CD4-positive, alpha-beta T cell (primary cell): ENCODE measurements at regions not wholly inside any gene's neighbourhood (a gene's known extent, or its start where the extent isn't known, plus 50 kb on each side); places are given as distances from the start of the nearest gene placed in this dataset.

Experiments used
- ATAC-seq: fragments of 200-7000 bp; cut with Tn5 transposase; one replicate; pipeline ENCODE4 v1.10.0; 2022; ENCODE audit warnings: mild to moderate bottlenecking; ENCODE audit not compliant: poor library complexity
- CTCF ChIA-PET: fragments of 350-600 bp; sonication (Branson Sonifier 250); formaldehyde crosslinking; loops from one replicate; lab custom pipeline; 2021; ENCODE audit warnings: antibody characterized with exemption, inconsistent platforms; lab: Charles Lee
- POLR2A ChIA-PET: fragments of 350-600 bp; sonication (Branson Sonifier 250); formaldehyde crosslinking; loops from one replicate; lab custom pipeline; 2021; ENCODE audit warnings: antibody characterized with exemption, inconsistent platforms; lab: Charles Lee
- DNase-seq, 14 experiments: peaks; one replicate each; pipeline ENCODE4 v3.0.0-alpha.2; 2013 to 2020; ENCODE audit warnings: mixed read lengths in 2 of 14
- H3K27ac ChIP-seq, 2 donors: one replicate each; pipeline versions ENCODE4 v1.5.1 to v1.7.0; 2013; ENCODE audit warnings: low read length in 2 of 2, low read depth in 1 of 2, mild to moderate bottlenecking in 1 of 2
- H3K27me3 ChIP-seq, 2 experiments: 1 replicate in 1 of 2; 2 replicates in 1 of 2; pipeline versions ENCODE4 v1.6.1 to v1.7.0; 2013; ENCODE audit warnings: low read length in 2 of 2, control low read depth in 1 of 2, mild to moderate bottlenecking in 1 of 2, moderate library complexity in 1 of 2; ENCODE audit not compliant: insufficient read depth in 2 of 2, control insufficient read depth in 1 of 2
- H3K36me3 ChIP-seq: one replicate; pipeline ENCODE4 v1.6.1; 2013; ENCODE audit warnings: low read length, control low read depth; ENCODE audit not compliant: insufficient read depth
- H3K4me1 ChIP-seq: one replicate; pipeline ENCODE4 v1.6.1; 2013; ENCODE audit warnings: low read length, control low read depth; ENCODE audit not compliant: insufficient read depth
- H3K4me3 ChIP-seq: one replicate; pipeline ENCODE4 v1.5.1; 2013; ENCODE audit warnings: mild to moderate bottlenecking, low read length, moderate library complexity
- H3K9me3 ChIP-seq, 2 experiments: 1 replicate in 1 of 2; 2 replicates in 1 of 2; pipeline versions ENCODE4 v1.6.1 to v1.7.0; 2013; ENCODE audit warnings: low read length in 2 of 2, mild to moderate bottlenecking in 2 of 2, control low read depth in 1 of 2, moderate library complexity in 1 of 2; ENCODE audit not compliant: control insufficient read depth in 1 of 2, insufficient read depth in 1 of 2
- H3K27ac Mint-ChIP-seq: one replicate; pipeline ENCODE4 v1.8.0; 2020; ENCODE audit warnings: mixed read lengths
- H3K27me3 Mint-ChIP-seq: one replicate; pipeline ENCODE4 v1.8.0; 2021; ENCODE audit warnings: mixed read lengths
- H3K36me3 Mint-ChIP-seq: one replicate; pipeline ENCODE4 v1.8.0; 2021; ENCODE audit warnings: low read depth, mixed read lengths
- H3K4me1 Mint-ChIP-seq: one replicate; pipeline ENCODE4 v1.8.0; 2021; ENCODE audit warnings: low read depth, mixed read lengths
- H3K4me3 Mint-ChIP-seq: one replicate; pipeline ENCODE4 v1.8.0; 2020; ENCODE audit warnings: mild to moderate bottlenecking, mixed read lengths
- H3K9me3 Mint-ChIP-seq: one replicate; pipeline ENCODE4 v1.8.0; 2020; ENCODE audit warnings: mixed read lengths
- CTCF ChIP-seq: fragments of 200-600 bp; IDR thresholded peaks from one replicate; pipeline ENCODE4 v1.8.0; 2022; ENCODE audit warnings: antibody characterized with exemption, mild to moderate bottlenecking
- intact Hi-C, 2 experiments: fragments of 100-400 bp; cut with DNase I in 1 of 2; cut with micrococcal nuclease in 1 of 2; formaldehyde crosslinking; loops; one replicate each; pipeline versions ENCODE4 v1.15.1 to v1.9.0; 2023 to 2025; cut with DNase I, micrococcal nuclease

GRCh38 chr7:112937651-112938415 lies 147.6 kb upstream of the TMEM168 start:
- peak overlapping the region; percentile 98 for H3K4me3 Mint-ChIP-seq
- ATAC-seq (no peak), DNase-seq (peak in 2 of 14 experiments; percentile 23 to 27)
- H3K9me3 Mint-ChIP-seq = no peaks in the 10 kb centered on the region
- no peak for TF ChIP-seq CTCF
- intact Hi-C loops = loop anchor here (2.0 to 10.0 kb wide), 5 partner anchors 147 to 1376 kb away; partner anchors contain the start of genes DOCK4 (in 1 of the 2), IFRD1 (in 1 of the 2), IMMP2L (in 1 of the 2) and TMEM168 (in 1 of the 2)
- peaks cover 26% of the 10 kb centered on the region for H3K36me3 Mint-ChIP-seq
- no peaks in the 10 kb centered on the region for H3K27me3 Mint-ChIP-seq
- H3K27ac ChIP-seq = no peak overlapping the region
- no peaks in the 10 kb centered on the region for H3K27me3 ChIP-seq
- H3K4me1 ChIP-seq = peaks cover 18% of the 10 kb centered on the region
- CTCF ChIA-PET = no interaction called here
- peaks cover 71% of the 10 kb centered on the region for H3K4me1 Mint-ChIP-seq
- peak overlapping the region; percentile 1 for H3K4me3 ChIP-seq
- peak overlapping the region; percentile 88 for H3K27ac Mint-ChIP-seq
- POLR2A ChIA-PET = interaction anchor here (3.0 kb wide), 1 partner anchor 487 kb away, joined by 27 read pairs; the partner anchor contains the start of gene IFRD1
- no peaks in the 10 kb centered on the region for H3K9me3 ChIP-seq
- no peaks in the 10 kb centered on the region for H3K36me3 ChIP-seq

DNA sequence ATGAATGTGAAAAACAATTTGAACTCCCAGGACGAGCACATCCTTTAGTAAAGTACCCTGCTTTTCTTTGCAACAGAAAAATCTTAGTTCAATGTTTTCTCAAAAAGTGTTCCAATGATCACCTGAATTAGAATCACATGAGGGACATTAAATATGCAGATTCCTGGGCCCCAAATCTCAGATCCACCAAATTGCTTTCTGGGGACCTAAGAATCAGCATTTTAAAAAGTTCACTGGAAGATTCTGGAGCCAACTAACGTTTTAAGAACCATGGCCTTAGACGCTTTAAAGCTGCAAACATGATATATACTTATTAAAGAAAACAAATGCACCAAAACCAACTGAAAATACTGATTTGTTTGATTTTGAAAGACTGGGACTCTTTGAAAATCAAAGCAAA lies 143.4 kb upstream of the TMEM168 start:
- Mint-ChIP-seq H3K4me3 (no peak overlapping the region), H3K27me3 (no peaks in the 10 kb centered on the region), H3K4me1 (peaks cover 85% of the 10 kb centered on the region), H3K9me3 (no peaks in the 10 kb centered on the region), H3K27ac (no peak overlapping the region), H3K36me3 (peaks cover 18% of the 10 kb centered on the region)
- H3K27ac ChIP-seq = no peak overlapping the region
- H3K27me3 ChIP-seq = no peaks in the 10 kb centered on the region
- CTCF ChIA-PET = no interaction called here
- no peak for ATAC-seq
- TF ChIP-seq CTCF = no peak
- intact Hi-C loops = loop anchor here in 1 of 2 experiments (10.0 kb wide), 1 partner anchor 729 kb away; the partner anchor contains the start of genes DOCK4 and ZNF277
- no peak for DNase-seq
- H3K36me3 ChIP-seq = no peaks in the 10 kb centered on the region
- H3K4me1 ChIP-seq = peaks cover 1% of the 10 kb centered on the region
- no peaks in the 10 kb centered on the region for H3K9me3 ChIP-seq
- POLR2A ChIA-PET = no interaction called here
- H3K4me3 ChIP-seq = no peak overlapping the region

- Histone ChIP-seq H3K27ac (no peak overlapping the region), H3K4me1 (no peaks in the 10 kb centered on the region), H3K27me3 (no peaks in the 10 kb centered on the region), H3K9me3 (no peaks in the 10 kb centered on the region), H3K4me3 (no peak overlapping the region), H3K36me3 (no peaks in the 10 kb centered on the region)
- ChIA-PET POLR2A (interaction anchor here (1.5 kb wide), 1 partner anchor 9 kb away, joined by 6 read pairs; a partner anchor contains a TSS), CTCF (no interaction called here)
- Mint-ChIP-seq H3K27me3 (no peaks in the 10 kb centered on the region), H3K4me3 (no peak overlapping the region), H3K36me3 (peaks cover 20% of the 10 kb centered on the region), H3K4me1 (peaks cover 65% of the 10 kb centered on the region), H3K27ac (no peak overlapping the region), H3K9me3 (no peaks in the 10 kb centered on the region)
- intact Hi-C loops = loop anchor here in 1 of 2 experiments (10.0 kb wide), 1 partner anchor 726 kb away; the partner anchor contains the start of genes DOCK4 and ZNF277
- peak in 2 of 14 experiments; percentile 19 to 32 for DNase-seq
- no peak for ATAC-seq
- TF ChIP-seq CTCF = no peak
Measured at GRCh38 chr7:112930787-112931186, 140.6 kb upstream of the TMEM168 start.
